ENCODE measurements at regions not wholly inside any gene's neighbourhood (a gene's known extent, or its start where the extent isn't known, plus 50 kb on each side); places are given as distances from the start of the nearest gene placed in this dataset.

DNA sequence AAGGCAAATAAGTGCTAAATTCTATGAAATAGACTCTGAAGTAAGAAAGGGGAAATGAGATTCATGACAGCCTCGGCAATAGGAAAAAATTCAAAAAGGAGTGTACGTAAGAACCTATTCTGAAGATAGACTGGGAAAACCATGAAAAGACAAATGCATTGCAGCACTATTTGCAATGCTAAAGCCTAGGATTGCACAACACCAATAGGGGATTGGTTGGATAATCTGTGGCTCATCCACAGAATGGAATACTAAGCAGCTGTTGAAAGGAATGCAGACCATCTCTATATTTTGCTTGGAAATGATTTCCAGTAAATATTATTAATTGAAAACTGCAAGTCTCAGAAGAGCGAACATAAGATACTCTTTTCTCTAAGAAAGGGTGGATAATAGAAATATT, 91.7 kb upstream of the CLMP start:
- Histone ChIP-seq H3K36me3 (replicated peaks in 1 of 2; ENCODE audit: control insufficient read depth in 1 of 2, insufficient read depth in 2 of 2, low read length in 2 of 2) (no peaks in the 10 kb centered on the region), H2AFZ (ENCODE audit: low read length) (no peak overlapping the region), H3K79me2 (ENCODE audit: insufficient read depth, low read length) (no peaks in the 10 kb centered on the region), H3K9ac (ENCODE audit: insufficient read depth, low read depth, low read length) (no peak overlapping the region), H3K4me3 (replicated peaks in 1 of 3; ENCODE audit: insufficient read depth in 1 of 3, low read depth in 2 of 3, low read length in 3 of 3) (no peak overlapping the region), H3K9me3 (ENCODE audit: low read length) (no peaks in the 10 kb centered on the region), H3K4me2 (ENCODE audit: low read depth, low read length) (no peak overlapping the region), H3K4me1 (ENCODE audit: insufficient read depth, low read length) (no peaks in the 10 kb centered on the region), H4K20me1 (ENCODE audit: insufficient read depth, low read length) (no peaks in the 10 kb centered on the region), H3K27ac (ENCODE audit: extremely low read length, insufficient read depth, low read length) (no peak overlapping the region), H3K27me3 (ENCODE audit: control insufficient read depth in 1 of 2, insufficient read depth in 2 of 2, low read length in 2 of 2) (peaks cover 0 to 9% of the 10 kb centered on the region in 2 experiments; a peak in 2 of 5 replicates)
- BruUV-seq (replicated peaks): no TSS peak
- DNase-seq (ENCODE audit: low spot score): no peak
- intact Hi-C loops (cut with micrococcal nuclease; ENCODE audit: unreplicated experiment) (no loop called here), in situ Hi-C loops (cut with HindIII; ENCODE audit: extremely low pct_ligation_motif_present, low pct_unique_long_range_greater_than_20kb) (no loop called here)
- ChIA-PET CTCF (ENCODE audit: low intra/inter-chr PET ratio, low total read pairs) (no interaction called here), POLR2A (no interaction called here)
- FAIRE-seq: no peak
- 5% methylated on average over 3 of the region's 3 CpGs for WGBS (ENCODE audit: low lambda C conversion rate)
- ATAC-seq: no peak
- TF ChIP-seq EEA1 (CRISPR knock-in tag; IDR thresholded peaks at IDR 0.05; ENCODE audit: borderline replicate concordance): no peak
- TF ChIP-seq CEBPB (IDR thresholded peaks at IDR 0.05; ENCODE audit: borderline replicate concordance, low read depth, low read length): peak; percentile 76

DNA sequence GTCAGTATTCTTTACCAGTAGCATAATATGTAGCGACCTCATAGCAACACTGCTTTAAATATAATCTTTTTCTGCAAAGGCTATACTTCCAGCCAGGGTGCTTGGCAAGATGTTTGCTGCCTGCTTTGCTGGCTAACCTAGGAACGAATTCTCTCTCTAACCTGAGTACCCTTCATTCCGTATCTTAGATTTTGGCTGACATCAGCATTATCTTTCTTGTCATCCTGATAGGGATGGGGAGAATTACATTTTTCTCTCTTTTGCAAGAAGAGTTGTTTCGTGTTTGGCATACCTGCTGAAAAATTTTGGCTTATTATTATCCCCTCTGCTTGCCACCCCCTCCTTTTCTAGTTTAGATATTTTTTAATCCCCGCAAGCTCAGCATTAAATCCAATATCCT, 91.2 kb upstream of the CLMP start:
- no peaks in the 10 kb centered on the region for H3K36me3 ChIP-seq (replicated peaks in 1 of 2; ENCODE audit: control insufficient read depth in 1 of 2, insufficient read depth in 2 of 2, low read length in 2 of 2)
- FAIRE-seq: no peak
- H3K79me2 ChIP-seq (ENCODE audit: insufficient read depth, low read length): no peaks in the 10 kb centered on the region
- no peak overlapping the region for H3K27ac ChIP-seq (ENCODE audit: extremely low read length, insufficient read depth, low read length)
- H3K4me1 ChIP-seq (ENCODE audit: insufficient read depth, low read length): no peaks in the 10 kb centered on the region
- peaks cover 0 to 9% of the 10 kb centered on the region in 2 experiments; a peak in 2 of 5 replicates for H3K27me3 ChIP-seq (ENCODE audit: control insufficient read depth in 1 of 2, insufficient read depth in 2 of 2, low read length in 2 of 2)
- 13% methylated on average over 5 of the region's 5 CpGs for WGBS (ENCODE audit: low lambda C conversion rate)
- no TSS peak for BruUV-seq (replicated peaks)
- H2AFZ ChIP-seq (ENCODE audit: low read length): no peak overlapping the region
- no peak overlapping the region for H3K4me3 ChIP-seq (replicated peaks in 1 of 3; ENCODE audit: insufficient read depth in 1 of 3, low read depth in 2 of 3, low read length in 3 of 3)
- no peak for DNase-seq (ENCODE audit: low spot score)
- POLR2A ChIA-PET: no interaction called here
- H4K20me1 ChIP-seq (ENCODE audit: insufficient read depth, low read length): no peaks in the 10 kb centered on the region
- TF ChIP-seq GTF2F1 (IDR thresholded peaks at IDR 0.05; ENCODE audit: low read length) (no peak), MED13 (CRISPR knock-in tag; IDR thresholded peaks at IDR 0.05) (no peak), ATRX (CRISPR knock-in tag; IDR thresholded peaks at IDR 0.05; ENCODE audit: borderline replicate concordance) (no peak), MAFF (IDR thresholded peaks at IDR 0.05; ENCODE audit: low read depth, low read length) (peak; percentile 93), MAFK (conservative IDR thresholded peaks at IDR 0.05 in 1 of 2, IDR thresholded peaks at IDR 0.05 in 1 of 2; ENCODE audit: low read length in 2 of 2) (peak; percentile 94 to 96)
- TF ChIP-seq, protein P1, sequence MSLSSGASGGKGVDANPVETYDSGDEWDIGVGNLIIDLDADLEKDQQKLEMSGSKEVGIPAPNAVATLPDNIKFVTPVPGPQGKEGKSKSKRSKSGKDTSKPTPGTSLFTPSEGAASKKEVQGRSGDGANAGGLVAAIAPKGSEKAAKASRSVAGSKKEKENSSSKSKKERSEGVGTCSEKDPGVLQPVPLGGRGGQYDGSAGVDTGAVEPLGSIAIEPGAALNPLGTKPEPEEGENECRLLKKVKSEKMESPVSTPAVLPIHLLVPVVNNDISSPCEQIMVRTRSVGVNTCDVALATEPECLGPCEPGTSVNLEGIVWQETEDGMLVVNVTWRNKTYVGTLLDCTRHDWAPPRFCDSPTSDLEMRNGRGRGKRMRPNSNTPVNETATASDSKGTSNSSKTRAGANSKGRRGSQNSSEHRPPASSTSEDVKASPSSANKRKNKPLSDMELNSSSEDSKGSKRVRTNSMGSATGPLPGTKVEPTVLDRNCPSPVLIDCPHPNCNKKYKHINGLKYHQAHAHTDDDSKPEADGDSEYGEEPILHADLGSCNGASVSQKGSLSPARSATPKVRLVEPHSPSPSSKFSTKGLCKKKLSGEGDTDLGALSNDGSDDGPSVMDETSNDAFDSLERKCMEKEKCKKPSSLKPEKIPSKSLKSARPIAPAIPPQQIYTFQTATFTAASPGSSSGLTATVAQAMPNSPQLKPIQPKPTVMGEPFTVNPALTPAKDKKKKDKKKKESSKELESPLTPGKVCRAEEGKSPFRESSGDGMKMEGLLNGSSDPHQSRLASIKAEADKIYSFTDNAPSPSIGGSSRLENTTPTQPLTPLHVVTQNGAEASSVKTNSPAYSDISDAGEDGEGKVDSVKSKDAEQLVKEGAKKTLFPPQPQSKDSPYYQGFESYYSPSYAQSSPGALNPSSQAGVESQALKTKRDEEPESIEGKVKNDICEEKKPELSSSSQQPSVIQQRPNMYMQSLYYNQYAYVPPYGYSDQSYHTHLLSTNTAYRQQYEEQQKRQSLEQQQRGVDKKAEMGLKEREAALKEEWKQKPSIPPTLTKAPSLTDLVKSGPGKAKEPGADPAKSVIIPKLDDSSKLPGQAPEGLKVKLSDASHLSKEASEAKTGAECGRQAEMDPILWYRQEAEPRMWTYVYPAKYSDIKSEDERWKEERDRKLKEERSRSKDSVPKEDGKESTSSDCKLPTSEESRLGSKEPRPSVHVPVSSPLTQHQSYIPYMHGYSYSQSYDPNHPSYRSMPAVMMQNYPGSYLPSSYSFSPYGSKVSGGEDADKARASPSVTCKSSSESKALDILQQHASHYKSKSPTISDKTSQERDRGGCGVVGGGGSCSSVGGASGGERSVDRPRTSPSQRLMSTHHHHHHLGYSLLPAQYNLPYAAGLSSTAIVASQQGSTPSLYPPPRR (CRISPR knock-in tag; IDR thresholded peaks at IDR 0.05; ENCODE audit: borderline replicate concordance): no peak
- intact Hi-C loops (cut with micrococcal nuclease; ENCODE audit: unreplicated experiment): no loop called here
- H3K9ac ChIP-seq (ENCODE audit: insufficient read depth, low read depth, low read length): no peak overlapping the region
- no peak overlapping the region for H3K4me2 ChIP-seq (ENCODE audit: low read depth, low read length)
- H3K9me3 ChIP-seq (ENCODE audit: low read length): no peaks in the 10 kb centered on the region
- in situ Hi-C loops (cut with HindIII; ENCODE audit: extremely low pct_ligation_motif_present, low pct_unique_long_range_greater_than_20kb): no loop called here
- no peak for ATAC-seq
- CTCF ChIA-PET (ENCODE audit: low intra/inter-chr PET ratio, low total read pairs): no interaction called here

Measured in HepG2 (cell line).